ENCODE measurements at regions not wholly inside any gene's neighbourhood (a gene's known extent, or its start where the extent isn't known, plus 50 kb on each side); places are given as distances from the start of the nearest gene placed in this dataset.

DNA sequence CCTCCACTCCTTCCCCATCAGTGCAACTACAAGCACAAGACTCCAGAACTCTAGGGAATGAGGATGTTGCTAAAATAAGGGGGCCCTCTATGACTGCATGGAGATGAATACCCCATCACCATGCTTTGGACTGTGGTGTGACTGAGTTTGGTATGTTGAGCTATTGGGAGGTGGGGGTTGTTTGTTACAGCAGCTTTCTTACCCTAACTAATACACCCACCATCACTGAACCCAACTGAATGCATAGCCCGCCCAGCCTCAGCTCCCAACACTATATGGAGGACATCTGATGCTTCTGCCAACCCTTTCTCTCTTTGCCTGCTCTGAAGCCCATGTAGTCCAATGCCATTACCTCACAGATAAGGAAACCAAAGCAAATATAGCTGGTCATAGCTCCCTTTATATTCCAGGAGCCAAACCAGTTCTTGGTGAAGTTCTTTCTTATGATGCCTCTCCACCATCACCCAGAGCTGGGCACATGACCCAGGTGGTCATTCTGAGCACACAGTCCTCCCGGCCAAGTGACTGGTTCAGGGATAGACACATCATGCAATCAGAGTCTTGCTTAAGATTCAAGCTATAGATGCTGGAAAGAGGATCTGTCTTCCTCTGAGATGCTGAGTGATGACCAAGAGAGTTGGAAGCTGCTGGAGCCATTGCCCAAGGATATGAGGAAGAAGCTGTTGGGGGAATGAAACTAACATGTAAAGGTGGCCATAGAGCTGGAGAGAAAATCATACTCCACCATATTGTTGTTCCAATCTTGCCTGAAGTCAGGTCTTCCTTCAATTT lies 155.6 kb upstream of the HAAO start:
- DNase-seq (ENCODE audit: low read depth): no peak
- H3K4me3 ChIP-seq (ENCODE audit: low read depth, low read length): no peak overlapping the region
- TF ChIP-seq, protein P1, sequence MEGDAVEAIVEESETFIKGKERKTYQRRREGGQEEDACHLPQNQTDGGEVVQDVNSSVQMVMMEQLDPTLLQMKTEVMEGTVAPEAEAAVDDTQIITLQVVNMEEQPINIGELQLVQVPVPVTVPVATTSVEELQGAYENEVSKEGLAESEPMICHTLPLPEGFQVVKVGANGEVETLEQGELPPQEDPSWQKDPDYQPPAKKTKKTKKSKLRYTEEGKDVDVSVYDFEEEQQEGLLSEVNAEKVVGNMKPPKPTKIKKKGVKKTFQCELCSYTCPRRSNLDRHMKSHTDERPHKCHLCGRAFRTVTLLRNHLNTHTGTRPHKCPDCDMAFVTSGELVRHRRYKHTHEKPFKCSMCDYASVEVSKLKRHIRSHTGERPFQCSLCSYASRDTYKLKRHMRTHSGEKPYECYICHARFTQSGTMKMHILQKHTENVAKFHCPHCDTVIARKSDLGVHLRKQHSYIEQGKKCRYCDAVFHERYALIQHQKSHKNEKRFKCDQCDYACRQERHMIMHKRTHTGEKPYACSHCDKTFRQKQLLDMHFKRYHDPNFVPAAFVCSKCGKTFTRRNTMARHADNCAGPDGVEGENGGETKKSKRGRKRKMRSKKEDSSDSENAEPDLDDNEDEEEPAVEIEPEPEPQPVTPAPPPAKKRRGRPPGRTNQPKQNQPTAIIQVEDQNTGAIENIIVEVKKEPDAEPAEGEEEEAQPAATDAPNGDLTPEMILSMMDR (IDR thresholded peaks at IDR 0.05; ENCODE audit: insufficient read depth, low read depth, low read length): no peak

DNA sequence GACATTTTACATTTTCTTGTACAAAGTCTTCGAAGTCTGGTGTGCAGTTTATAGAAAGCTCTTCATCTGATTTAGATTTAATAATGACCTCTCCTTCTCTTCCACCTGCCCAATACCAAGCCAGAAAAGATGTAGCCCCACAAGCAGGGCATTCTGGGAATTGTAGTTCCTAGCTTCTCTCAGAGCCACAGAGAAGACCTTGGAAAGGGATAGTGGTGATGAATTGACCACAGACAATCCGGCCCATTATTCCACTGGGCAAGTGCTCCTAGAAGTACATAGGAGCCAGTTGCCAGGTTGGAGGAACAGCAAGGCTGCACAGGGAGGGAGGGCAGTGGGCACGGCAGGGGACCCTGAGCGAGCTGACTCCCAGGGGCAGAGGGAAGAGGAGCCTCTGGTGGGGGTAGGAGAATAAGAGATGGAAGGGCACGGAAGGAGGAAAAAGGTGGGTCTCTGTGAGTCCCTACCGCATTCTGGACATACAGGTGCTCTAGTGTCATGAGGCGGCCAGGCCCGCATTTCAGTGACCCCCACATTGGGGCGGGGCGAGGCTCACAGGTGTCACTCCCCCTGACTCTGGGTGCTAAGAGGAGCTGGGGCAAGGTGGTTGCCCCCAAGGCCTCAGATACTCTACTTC lies 152.5 kb upstream of the HAAO start:
- TF ChIP-seq, protein P1 (IDR thresholded peaks at IDR 0.05; ENCODE audit: insufficient read depth, low read depth, low read length): no peak
- H3K4me3 ChIP-seq (ENCODE audit: low read depth, low read length): no peak overlapping the region
- no peak for DNase-seq (ENCODE audit: low read depth)

DNA sequence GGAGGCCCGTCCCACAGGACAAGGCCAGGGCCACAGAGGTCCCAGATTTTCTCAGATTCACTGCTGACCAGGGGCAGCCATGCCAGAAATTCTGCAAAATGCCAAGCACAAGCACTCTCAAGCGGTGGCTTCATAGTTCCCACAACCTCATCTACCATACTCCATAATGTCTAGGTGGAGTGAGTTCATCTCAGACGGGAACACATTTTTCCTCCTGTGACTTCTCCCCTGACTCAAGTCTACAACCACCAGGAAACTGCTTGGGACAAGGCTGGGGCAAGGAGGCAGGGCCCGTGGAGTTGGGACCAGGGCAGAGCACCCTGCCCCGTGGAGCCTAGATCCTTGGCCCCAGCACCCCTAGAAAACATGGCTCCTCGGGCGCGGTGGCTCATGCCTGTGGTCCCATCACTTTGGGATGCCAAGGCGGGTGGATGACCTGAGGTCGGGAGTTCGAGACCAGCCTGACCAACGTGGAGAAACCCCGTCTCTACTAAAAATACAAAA lies 150.7 kb upstream of the HAAO start:
- TF ChIP-seq, protein P1 (IDR thresholded peaks at IDR 0.05; ENCODE audit: insufficient read depth, low read depth, low read length): no peak
- no peak for DNase-seq (ENCODE audit: low read depth)
- no peak overlapping the region for H3K4me3 ChIP-seq (ENCODE audit: low read depth, low read length)

DNA sequence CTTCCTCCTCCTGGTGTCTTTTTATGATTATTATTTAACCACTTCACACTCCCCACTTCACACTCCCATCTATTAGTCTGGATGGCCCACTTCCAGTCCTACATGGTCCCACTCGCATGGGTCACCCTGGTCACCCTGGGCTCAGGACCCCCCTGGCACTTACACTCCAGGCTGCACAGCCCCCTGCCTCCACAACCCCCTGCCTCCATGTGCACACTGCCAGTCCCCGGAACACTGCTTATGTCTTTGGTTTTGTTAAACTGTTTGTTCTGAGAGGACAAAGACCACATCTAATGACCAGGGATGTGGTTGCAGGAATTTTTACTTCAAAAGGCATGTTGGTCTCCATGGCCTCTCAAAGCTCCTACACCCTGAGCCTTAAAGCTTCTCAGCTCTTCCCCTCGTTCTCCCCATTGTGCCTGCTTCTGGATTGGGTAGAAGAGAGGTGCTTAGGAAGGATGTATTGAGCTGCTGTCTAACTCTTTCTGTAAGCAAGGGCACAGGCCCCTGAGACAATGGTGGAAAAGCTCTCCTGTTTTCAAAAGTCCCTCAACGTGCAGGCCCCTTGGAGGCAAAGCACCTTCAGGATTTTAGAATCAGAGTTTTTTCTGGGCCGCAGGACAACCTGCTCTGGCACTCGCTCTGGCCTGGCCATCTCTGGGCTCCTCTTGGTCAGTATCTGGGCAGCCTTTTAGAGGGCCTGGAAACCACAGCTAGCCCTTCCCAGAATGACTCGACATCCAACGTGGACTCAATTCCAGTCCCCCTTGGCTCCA lies 150.0 kb upstream of the HAAO start:
- no peak for DNase-seq (ENCODE audit: low read depth)
- TF ChIP-seq, protein P1 (IDR thresholded peaks at IDR 0.05; ENCODE audit: insufficient read depth, low read depth, low read length): no peak
- no peak overlapping the region for H3K4me3 ChIP-seq (ENCODE audit: low read depth, low read length)

DNA sequence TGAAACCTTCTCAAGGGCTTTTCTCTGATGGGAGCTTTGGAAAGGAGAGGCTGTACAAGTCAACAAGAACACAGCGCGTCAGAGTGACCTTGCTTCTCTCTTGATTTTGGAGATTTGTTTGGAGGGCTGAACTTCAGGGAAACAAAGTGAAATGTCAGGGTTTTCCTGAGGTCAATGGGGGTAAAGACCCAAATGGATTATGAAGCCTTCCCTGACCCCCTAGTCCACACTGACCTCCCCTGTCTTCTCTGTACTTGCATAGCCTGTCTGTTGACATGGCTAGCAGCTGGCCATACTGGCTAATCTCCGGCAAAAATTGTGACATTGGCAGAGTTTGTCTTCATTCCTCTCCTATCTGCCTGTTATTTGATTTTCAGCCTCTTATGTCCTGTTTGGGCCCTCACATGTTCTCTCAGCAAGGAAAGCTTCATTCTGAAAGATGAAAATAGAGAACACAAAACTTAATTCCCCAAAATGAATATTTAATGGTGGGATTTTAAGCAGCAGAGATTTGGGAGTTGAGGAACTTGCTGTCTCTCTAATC lies 149.3 kb upstream of the HAAO start:
- DNase-seq (ENCODE audit: low read depth): no peak
- TF ChIP-seq, protein P1 (IDR thresholded peaks at IDR 0.05; ENCODE audit: insufficient read depth, low read depth, low read length): no peak
- H3K4me3 ChIP-seq (ENCODE audit: low read depth, low read length): no peak overlapping the region

DNA sequence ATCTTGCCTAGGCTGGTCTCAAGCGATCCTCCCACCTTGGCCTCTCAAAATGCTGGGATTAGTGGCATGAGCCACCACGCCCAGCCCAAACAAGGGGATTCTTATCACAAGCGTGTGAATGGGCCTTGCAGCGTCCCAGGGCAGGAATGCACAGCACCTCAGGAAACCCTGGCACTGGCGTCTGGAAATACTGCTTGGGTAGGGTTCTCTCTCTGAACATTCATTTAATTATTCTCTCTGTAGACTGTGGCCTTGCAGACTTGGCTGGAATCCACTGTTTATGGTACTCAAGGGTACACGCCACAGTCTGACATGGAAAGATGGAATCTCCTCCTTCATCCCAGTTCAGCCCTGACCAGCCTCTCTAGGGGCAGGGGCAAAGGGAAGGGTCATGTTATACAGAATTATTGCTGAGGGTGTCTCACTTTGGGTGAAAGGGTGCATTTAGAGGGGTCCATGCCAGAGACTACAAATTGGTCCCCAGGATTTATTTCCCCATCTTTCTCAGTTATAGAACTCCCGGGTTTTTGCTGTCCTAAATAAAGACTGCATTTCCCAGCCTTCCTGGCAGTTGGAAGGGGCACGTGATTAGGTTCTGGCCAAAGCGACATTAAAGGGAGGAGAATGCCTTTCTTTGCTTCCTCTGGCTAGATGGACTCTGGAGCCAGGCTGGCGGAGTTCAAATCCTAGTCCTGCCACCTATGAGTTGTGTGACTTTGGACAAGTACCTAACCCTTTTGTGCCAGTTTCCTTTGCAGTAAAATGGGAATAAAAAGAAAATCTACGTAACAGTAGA lies 147.2 kb upstream of the HAAO start:
- no peak overlapping the region for H3K4me3 ChIP-seq (ENCODE audit: low read depth, low read length)
- TF ChIP-seq, protein P1 (IDR thresholded peaks at IDR 0.05; ENCODE audit: insufficient read depth, low read depth, low read length): no peak
- no peak for DNase-seq (ENCODE audit: low read depth)

Measured in fibroblast of villous mesenchyme (primary cell).